ENCODE measurements at regions not wholly inside any gene's neighbourhood (a gene's known extent, or its start where the extent isn't known, plus 50 kb on each side); places are given as distances from the start of the nearest gene placed in this dataset.

GRCh38 chr5:97968346-97968745 is 785.3 kb upstream of the RIOK2 start:
- H3K4me3 ChIP-seq (ENCODE audit: low read depth, low read length): no peak overlapping the region
- no peak for DNase-seq (ENCODE audit: low read depth)
- TF ChIP-seq CTCF (IDR thresholded peaks at IDR 0.05; ENCODE audit: control insufficient read depth, extremely low read depth, insufficient read depth): no peak

DNA sequence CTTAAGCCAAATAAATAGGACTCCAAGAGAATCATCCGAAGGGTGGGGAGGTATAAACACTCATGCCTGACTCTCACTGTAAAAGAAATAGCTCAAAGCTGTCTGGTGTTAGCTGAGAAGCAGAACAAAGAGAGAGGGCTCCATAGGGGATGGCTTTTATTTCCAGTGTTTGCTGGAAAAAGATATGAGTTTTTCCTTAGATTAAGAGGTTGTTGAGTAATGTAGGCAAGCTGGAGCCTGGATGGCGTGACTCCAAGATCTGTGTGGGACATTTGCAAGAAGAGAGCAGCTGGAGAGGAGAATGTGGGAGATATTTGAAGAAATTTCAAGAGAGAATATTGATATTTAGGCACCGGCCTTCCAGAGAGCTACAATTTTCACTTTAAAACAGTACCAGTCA is 793.7 kb upstream of the RGMB start:
- H3K4me3 ChIP-seq (ENCODE audit: low read depth, low read length): no peak overlapping the region
- DNase-seq (ENCODE audit: low read depth): no peak
- TF ChIP-seq CTCF (IDR thresholded peaks at IDR 0.05; ENCODE audit: control insufficient read depth, extremely low read depth, insufficient read depth): no peak

- no peak for DNase-seq (ENCODE audit: low read depth)
- H3K4me3 ChIP-seq (ENCODE audit: low read depth, low read length): no peak overlapping the region
- TF ChIP-seq CTCF (IDR thresholded peaks at IDR 0.05; ENCODE audit: control insufficient read depth, extremely low read depth, insufficient read depth): no peak
These were observed 793.2 kb upstream of the RGMB start for GRCh38 chr5:97980291-97980690.

DNA sequence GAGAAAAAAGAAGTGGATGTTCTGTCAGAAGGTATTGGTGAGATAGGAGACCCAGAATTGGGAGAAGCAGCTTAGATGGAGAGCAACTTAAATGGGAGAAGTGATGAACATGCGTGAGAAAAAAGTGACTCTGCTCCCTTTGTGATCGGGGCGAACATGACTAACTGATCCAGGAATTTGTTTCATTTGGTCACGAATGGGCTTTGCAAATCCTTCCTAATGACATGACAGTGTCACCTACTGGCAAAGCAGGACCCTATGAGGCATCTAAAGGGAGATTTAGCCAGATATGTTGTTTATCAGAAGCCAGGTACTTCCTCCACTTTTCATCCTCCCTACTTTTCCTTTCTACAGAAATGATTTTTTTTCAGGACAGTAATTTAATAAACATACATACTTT is 787.4 kb upstream of the RGMB start:
- DNase-seq (ENCODE audit: low read depth): no peak
- TF ChIP-seq CTCF (IDR thresholded peaks at IDR 0.05; ENCODE audit: control insufficient read depth, extremely low read depth, insufficient read depth): peak; percentile 29; the same call in 1 of the 2 replicates
- no peak overlapping the region for H3K4me3 ChIP-seq (ENCODE audit: low read depth, low read length)

DNA sequence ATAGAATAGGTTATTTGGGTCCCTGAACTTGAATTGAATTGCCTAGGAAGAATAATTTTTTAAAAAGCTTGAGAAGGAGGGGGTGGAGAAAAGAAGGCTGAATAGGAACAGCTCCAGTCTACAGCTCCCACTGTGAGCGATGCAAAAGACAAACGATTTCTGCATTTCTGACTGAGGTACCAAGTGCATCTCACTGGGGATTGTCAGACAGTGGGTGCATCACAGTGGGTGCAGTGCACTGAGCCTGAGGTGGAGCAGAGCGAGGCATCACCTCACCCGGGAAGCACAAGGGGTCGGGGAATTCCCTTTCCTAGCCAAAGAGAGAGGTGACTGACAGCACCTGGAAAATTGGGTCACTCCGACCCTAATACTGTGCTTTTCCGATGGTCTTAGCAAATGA is 782.2 kb upstream of the RGMB start:
- no peak for TF ChIP-seq CTCF (IDR thresholded peaks at IDR 0.05; ENCODE audit: control insufficient read depth, extremely low read depth, insufficient read depth)
- no peak for DNase-seq (ENCODE audit: low read depth)
- H3K4me3 ChIP-seq (ENCODE audit: low read depth, low read length): no peak overlapping the region

DNA sequence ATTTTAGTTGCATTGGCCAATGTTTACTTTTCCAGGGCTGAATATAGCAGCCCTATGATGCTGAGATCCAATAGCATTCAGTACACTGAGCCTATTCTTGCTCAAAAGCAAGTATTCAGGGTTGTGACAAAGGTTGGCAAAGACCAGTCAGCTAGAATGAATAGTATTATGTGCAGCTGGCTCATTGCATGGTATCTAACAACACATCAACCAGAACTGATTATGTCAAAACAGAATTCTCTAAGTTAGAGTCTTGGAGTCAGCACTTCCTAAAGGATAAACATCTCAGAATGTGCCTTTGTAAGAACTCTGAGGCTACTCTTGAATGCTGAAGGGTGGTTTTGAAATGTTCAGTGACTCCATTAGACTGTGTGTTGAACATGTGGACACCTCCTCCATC is 774.5 kb upstream of the RGMB start:
- no peak overlapping the region for H3K4me3 ChIP-seq (ENCODE audit: low read depth, low read length)
- DNase-seq (ENCODE audit: low read depth): no peak
- TF ChIP-seq CTCF (IDR thresholded peaks at IDR 0.05; ENCODE audit: control insufficient read depth, extremely low read depth, insufficient read depth): no peak

DNA sequence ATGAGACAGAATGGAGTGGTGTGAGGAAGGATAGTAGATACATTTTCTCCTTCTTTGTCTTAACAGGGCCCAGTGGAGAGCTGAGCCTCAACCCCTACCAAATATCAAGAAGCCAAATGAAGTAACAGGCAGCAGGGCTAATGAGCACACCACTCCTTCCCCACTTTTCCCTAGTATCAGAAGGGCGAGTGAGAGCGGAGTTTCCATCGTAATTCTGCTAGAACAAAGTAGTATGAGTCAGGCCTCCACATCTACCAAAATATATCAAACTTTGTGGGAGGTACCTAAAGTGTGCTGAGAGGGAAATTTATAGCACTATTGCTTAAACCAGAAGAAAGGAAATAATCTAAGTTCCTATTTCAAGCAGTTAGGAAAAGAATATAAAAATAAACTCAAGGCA is 769.0 kb upstream of the RGMB start:
- no peak for DNase-seq (ENCODE audit: low read depth)
- TF ChIP-seq CTCF (IDR thresholded peaks at IDR 0.05; ENCODE audit: control insufficient read depth, extremely low read depth, insufficient read depth): no peak
- H3K4me3 ChIP-seq (ENCODE audit: low read depth, low read length): no peak overlapping the region

Data from LNCaP clone FGC (cell line).